Retinal pigment epithelial cell (primary cell): ENCODE measurements at regions not wholly inside any gene's neighbourhood (a gene's known extent, or its start where the extent isn't known, plus 50 kb on each side); places are given as distances from the start of the nearest gene placed in this dataset.
"Not testable (repeated sequence)": the region's sequence is repeated elsewhere in the genome, so short reads cannot be mapped to it uniquely, and the experiment has no call there.

ENCODE experiments used
- DNase-seq: peaks from one replicate; pipeline ENCODE4 v3.0.0-alpha.2; 2010; ENCODE audit warnings: low read depth
- H3K4me3 ChIP-seq: 2 replicates; pipeline ENCODE4 v1.5.1; 2011; ENCODE audit warnings: mild to moderate bottlenecking, low read length, control low read depth, moderate library complexity
- TF ChIP-seq, protein P1 (sequence below): conservative IDR thresholded peaks from 2 replicates; pipeline ENCODE4 v1.5.1; 2011; ENCODE audit warnings: low read depth, low read length, control low read depth, inconsistent platforms

GRCh38 chr4:91990726-91991125 lies 313.0 kb upstream of the GRID2 start:
- no peak overlapping the region for H3K4me3 ChIP-seq
- TF ChIP-seq, protein P1, sequence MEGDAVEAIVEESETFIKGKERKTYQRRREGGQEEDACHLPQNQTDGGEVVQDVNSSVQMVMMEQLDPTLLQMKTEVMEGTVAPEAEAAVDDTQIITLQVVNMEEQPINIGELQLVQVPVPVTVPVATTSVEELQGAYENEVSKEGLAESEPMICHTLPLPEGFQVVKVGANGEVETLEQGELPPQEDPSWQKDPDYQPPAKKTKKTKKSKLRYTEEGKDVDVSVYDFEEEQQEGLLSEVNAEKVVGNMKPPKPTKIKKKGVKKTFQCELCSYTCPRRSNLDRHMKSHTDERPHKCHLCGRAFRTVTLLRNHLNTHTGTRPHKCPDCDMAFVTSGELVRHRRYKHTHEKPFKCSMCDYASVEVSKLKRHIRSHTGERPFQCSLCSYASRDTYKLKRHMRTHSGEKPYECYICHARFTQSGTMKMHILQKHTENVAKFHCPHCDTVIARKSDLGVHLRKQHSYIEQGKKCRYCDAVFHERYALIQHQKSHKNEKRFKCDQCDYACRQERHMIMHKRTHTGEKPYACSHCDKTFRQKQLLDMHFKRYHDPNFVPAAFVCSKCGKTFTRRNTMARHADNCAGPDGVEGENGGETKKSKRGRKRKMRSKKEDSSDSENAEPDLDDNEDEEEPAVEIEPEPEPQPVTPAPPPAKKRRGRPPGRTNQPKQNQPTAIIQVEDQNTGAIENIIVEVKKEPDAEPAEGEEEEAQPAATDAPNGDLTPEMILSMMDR = no peak
- DNase-seq = no peak

DNA sequence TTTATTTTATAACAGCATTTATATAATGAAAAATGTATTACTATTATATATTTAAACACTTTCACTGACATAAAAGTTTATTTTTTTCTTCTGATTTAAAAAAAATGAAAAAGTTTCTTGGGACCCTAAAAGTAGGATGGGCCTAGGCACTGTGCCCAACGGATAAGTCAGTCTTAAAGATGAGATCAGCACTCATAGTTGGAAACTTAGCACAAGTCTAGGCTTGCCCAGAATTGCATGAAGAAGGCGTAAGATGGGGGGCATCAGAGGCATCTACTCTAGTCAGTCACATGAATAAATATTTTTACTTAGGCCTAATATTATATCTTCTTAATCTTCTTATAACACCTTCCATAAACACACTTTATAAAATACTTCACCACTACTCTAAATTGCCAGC lies 306.7 kb upstream of the GRID2 start:
- DNase-seq = no peak
- no peak overlapping the region for H3K4me3 ChIP-seq
- TF ChIP-seq, protein P1 = no peak

DNA sequence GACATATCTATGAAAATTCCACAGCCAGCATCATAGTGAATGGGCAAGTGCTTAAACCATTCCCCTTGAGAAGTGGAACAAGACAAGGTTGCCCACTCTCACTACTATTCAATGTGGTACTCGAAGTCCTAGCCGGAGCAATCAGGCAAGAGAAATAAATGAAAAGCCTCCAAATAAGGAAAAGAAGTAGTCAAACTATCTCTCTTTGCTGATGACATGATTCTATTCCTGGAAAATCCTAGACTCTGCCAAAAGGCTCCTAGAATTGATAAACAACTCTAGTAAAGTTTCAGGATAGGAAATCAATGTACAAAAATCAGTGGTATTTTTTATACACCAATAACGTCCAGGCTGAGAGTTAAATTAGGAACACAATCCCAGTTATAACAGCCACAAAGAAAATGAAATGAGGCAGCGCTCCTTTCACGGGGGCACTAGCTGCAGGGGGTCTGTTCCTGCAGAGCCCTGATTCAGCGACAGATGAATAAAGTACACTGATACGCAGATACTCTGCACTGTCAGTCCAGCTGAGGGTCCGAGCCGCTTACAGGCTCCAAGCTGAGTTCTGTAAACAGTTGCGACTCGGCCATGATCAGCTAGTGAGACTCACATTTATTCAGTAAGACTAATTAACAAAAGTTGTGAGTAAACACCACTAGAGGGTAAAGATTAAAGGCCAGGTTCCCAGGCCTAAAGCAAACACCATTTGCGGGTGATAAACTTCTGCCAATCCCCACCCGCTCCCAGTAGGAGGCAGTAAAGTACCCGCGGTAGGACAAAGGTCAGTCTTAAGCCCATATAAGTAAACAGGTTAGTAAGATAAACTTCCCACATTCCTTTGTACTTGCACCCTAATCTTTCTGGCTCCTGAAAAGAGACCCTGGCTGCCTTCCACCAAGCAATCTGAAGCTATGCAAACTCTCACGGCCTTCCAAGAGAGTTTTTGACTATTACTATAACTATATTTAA lies 290.6 kb upstream of the GRID2 start:
- DNase-seq = no peak
- TF ChIP-seq, protein P1 = peak; percentile 28
- H3K4me3 ChIP-seq = no peak overlapping the region

DNA sequence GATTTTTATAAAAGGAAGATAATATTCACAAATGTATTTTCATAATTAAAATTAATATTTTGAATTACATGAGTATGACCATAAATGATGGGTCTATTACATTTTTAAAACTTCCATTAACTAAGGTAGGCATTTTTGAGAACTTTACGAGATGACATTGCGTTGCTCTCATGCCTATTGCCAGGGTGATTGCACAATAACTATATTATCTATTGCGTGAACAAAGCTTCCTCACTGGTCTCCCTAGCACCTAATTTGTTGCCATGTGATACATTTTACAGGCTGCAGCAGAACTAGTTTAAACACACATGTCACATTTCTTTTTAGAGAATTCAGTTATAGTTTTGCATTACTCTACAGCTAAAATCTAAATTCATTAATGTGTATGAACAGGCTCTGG lies 289.7 kb upstream of the GRID2 start:
- TF ChIP-seq, protein P1 = no peak
- no peak overlapping the region for H3K4me3 ChIP-seq
- DNase-seq = no peak

- no peak for DNase-seq
- TF ChIP-seq, protein P1 = no peak
- no peak overlapping the region for H3K4me3 ChIP-seq
Measured at GRCh38 chr4:92021203-92021602, 282.6 kb upstream of the GRID2 start.

- no peak for DNase-seq
- H3K4me3 ChIP-seq = no peak overlapping the region
- TF ChIP-seq, protein P1 = no peak
Measured at GRCh38 chr4:92021788-92022187, 282.0 kb upstream of the GRID2 start.

DNA sequence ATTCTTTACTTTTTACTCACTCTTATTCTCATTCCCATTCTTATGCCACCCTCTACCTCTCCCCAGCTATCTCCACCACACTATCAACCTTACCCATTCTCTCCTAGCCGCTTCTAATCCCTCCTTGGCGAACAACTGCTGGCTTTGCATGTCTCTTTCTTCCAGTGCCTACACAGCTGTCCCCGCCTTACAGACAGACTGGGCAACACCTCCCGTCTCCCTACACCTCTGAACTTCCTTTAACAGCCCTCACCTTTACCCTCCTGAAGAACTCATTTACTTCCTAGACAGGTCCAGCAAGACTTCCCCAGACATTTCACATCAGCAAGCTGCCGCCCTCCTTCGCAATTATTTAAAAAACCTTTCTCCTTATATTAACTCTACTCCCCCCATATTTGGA lies 274.9 kb upstream of the GRID2 start:
- H3K4me3 ChIP-seq, DNase-seq: not testable (repeated sequence)
